NCI-H774 (cell line): ENCODE measurements at regions not wholly inside any gene's neighbourhood (a gene's known extent, or its start where the extent isn't known, plus 50 kb on each side); places are given as distances from the start of the nearest gene placed in this dataset.

Source experiments
- DNase-seq: peaks from one replicate; lab custom pipeline; 2025; lab: John Stamatoyannopoulos, UW

GRCh38 chr2:105449076-105449475 lies 50.2 kb upstream of the FHL2 start:
- DNase-seq: peak; percentile 87
